HL-60 (cell line): ENCODE measurements at regions not wholly inside any gene's neighbourhood (a gene's known extent, or its start where the extent isn't known, plus 50 kb on each side); places are given as distances from the start of the nearest gene placed in this dataset.

Source experiments
- POLR2AphosphoS5 ChIP-seq: IDR thresholded peaks from 2 replicates; pipeline ENCODE4 v1.6.1; 2012; ENCODE audit warnings: low read depth
- TF ChIP-seq, protein P1 (sequence below): IDR thresholded peaks from one replicate; pipeline ENCODE4 v1.5.1; 2011; ENCODE audit warnings: low read length, control low read depth, inconsistent platforms; ENCODE audit not compliant: insufficient read depth

DNA sequence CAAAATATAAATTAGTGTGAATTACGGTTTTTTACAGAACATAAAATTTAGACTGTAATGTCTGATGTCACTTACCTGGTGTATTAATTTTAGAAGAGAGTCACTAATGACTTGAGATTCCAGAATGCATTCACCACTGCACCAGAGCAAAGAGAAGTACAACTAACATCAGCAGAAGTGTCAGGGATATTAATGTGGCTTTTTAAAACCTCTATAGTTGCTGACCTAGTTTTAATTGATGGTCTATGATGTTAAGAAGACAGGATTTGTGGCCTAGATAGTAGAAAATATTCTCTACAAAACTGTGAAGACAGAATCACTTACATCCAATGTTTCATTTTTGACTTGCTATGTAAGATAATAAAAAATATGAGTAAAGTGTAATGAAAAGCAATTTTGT, 1181.6 kb downstream of the RAPGEF2 start:
- TF ChIP-seq, protein P1, sequence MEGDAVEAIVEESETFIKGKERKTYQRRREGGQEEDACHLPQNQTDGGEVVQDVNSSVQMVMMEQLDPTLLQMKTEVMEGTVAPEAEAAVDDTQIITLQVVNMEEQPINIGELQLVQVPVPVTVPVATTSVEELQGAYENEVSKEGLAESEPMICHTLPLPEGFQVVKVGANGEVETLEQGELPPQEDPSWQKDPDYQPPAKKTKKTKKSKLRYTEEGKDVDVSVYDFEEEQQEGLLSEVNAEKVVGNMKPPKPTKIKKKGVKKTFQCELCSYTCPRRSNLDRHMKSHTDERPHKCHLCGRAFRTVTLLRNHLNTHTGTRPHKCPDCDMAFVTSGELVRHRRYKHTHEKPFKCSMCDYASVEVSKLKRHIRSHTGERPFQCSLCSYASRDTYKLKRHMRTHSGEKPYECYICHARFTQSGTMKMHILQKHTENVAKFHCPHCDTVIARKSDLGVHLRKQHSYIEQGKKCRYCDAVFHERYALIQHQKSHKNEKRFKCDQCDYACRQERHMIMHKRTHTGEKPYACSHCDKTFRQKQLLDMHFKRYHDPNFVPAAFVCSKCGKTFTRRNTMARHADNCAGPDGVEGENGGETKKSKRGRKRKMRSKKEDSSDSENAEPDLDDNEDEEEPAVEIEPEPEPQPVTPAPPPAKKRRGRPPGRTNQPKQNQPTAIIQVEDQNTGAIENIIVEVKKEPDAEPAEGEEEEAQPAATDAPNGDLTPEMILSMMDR, result no peak
- TF ChIP-seq POLR2AphosphoS5, result no peak
